Mesenchymal stem cell (in vitro differentiated cells and primary cell): ENCODE measurements at regions not wholly inside any gene's neighbourhood (a gene's known extent, or its start where the extent isn't known, plus 50 kb on each side); places are given as distances from the start of the nearest gene placed in this dataset.
A peak's percentile ranks its signal among the peaks of the same experiment; 100 is the strongest.

Experiments
- DNase-seq: peaks from one replicate; pipeline ENCODE4 v3.0.0-alpha.2; 2013
- H2AFZ ChIP-seq: one replicate; pipeline ENCODE4 v1.6.1; 2013; ENCODE audit warnings: low read depth, mild to moderate bottlenecking, control low read depth, inconsistent platforms, low read length, moderate library complexity
- H2AK5ac ChIP-seq: 2 replicates; pipeline ENCODE4 v1.6.1; 2013; ENCODE audit warnings: low read length, moderate library complexity, mild to moderate bottlenecking, inconsistent platforms; ENCODE audit not compliant: severe bottlenecking
- H2BK120ac ChIP-seq: one replicate; pipeline ENCODE4 v1.6.1; 2013; ENCODE audit warnings: low read depth, mild to moderate bottlenecking, inconsistent platforms, low read length, moderate library complexity
- H2BK12ac ChIP-seq, 2 experiments: one replicate each; pipeline ENCODE4 v1.6.1; 2013; ENCODE audit warnings: inconsistent platforms in 2 of 2, low read length in 2 of 2, mild to moderate bottlenecking in 2 of 2, moderate library complexity in 2 of 2, control low read depth in 1 of 2
- H2BK15ac ChIP-seq: one replicate; pipeline ENCODE4 v1.6.1; 2013; ENCODE audit warnings: mild to moderate bottlenecking, low read depth, inconsistent platforms; ENCODE audit not compliant: poor library complexity, severe bottlenecking
- H2BK5ac ChIP-seq: 2 replicates; pipeline ENCODE4 v1.6.1; 2013; ENCODE audit warnings: low read depth, mild to moderate bottlenecking, low read length, control low read depth, inconsistent platforms; ENCODE audit not compliant: poor library complexity, severe bottlenecking
- H3K14ac ChIP-seq, 2 experiments: one replicate each; pipeline ENCODE4 v1.6.1; 2013; ENCODE audit warnings: inconsistent platforms in 2 of 2, low read length in 2 of 2, control low read depth in 1 of 2, mild to moderate bottlenecking in 1 of 2, moderate library complexity in 1 of 2
- H3K18ac ChIP-seq, 2 experiments: one replicate each; pipeline ENCODE4 v1.6.1; 2013; ENCODE audit warnings: inconsistent platforms in 2 of 2, low read length in 2 of 2, control low read depth in 1 of 2, low read depth in 1 of 2, mild to moderate bottlenecking in 1 of 2
- H3K23ac ChIP-seq, 2 experiments: one replicate each; pipeline ENCODE4 v1.6.1; 2013; ENCODE audit warnings: inconsistent platforms in 2 of 2, low read length in 2 of 2, mild to moderate bottlenecking in 2 of 2, moderate library complexity in 2 of 2, control low read depth in 1 of 2
- H3K27ac ChIP-seq: 2 replicates; pipeline ENCODE4 v1.5.1; 2013; ENCODE audit warnings: mild to moderate bottlenecking, moderate library complexity, low read length, control low read depth, inconsistent platforms; ENCODE audit not compliant: poor library complexity, severe bottlenecking
- H3K27me3 ChIP-seq, 2 experiments: 2 replicates each; pipeline versions ENCODE4 v1.6.1 to v1.7.0; 2013; ENCODE audit warnings: low read length in 2 of 2, mild to moderate bottlenecking in 2 of 2, moderate library complexity in 2 of 2, control low read depth in 1 of 2, inconsistent platforms in 1 of 2; ENCODE audit not compliant: control insufficient read depth in 1 of 2, insufficient read depth in 1 of 2
- H3K36me3 ChIP-seq, 2 experiments: 2 replicates each; pipeline versions ENCODE4 v1.6.1 to v1.7.0; 2013; ENCODE audit warnings: low read length in 2 of 2, control low read depth in 1 of 2, inconsistent platforms in 1 of 2, low read depth in 1 of 2, mild to moderate bottlenecking in 1 of 2; ENCODE audit not compliant: insufficient read depth in 2 of 2, control insufficient read depth in 1 of 2
- H3K4ac ChIP-seq, 2 experiments: one replicate each; pipeline ENCODE4 v1.6.1; 2013; ENCODE audit warnings: inconsistent platforms in 2 of 2, low read length in 2 of 2, mild to moderate bottlenecking in 2 of 2, moderate library complexity in 2 of 2, control low read depth in 1 of 2, low read depth in 1 of 2
- H3K4me1 ChIP-seq: 2 replicates; pipeline ENCODE4 v1.6.1; 2013; ENCODE audit warnings: low read depth, low read length, control low read depth; ENCODE audit not compliant: control insufficient read depth, insufficient read depth
- H3K4me2 ChIP-seq: 2 replicates; pipeline ENCODE4 v1.6.1; 2013; ENCODE audit warnings: low read length, mild to moderate bottlenecking, inconsistent platforms; ENCODE audit not compliant: poor library complexity, severe bottlenecking
- H3K4me3 ChIP-seq, 2 experiments: 2 replicates each; pipeline versions ENCODE4 v1.5.1 to v1.7.0; 2013; ENCODE audit warnings: low read length in 2 of 2, mild to moderate bottlenecking in 2 of 2, control low read depth in 1 of 2, low read depth in 1 of 2; ENCODE audit not compliant: insufficient read depth in 1 of 2
- H3K79me1 ChIP-seq: replicated peaks from 2 replicates; pipeline ENCODE4 v1.6.1; 2013; ENCODE audit warnings: mild to moderate bottlenecking, control low read depth, low read length, inconsistent platforms; ENCODE audit not compliant: poor library complexity, severe bottlenecking
- H3K9ac ChIP-seq: 2 replicates; pipeline ENCODE4 v1.7.0; 2013; ENCODE audit warnings: mild to moderate bottlenecking, low read length, moderate library complexity
- H3K9me3 ChIP-seq: 2 replicates; pipeline ENCODE4 v1.7.0; 2013; ENCODE audit warnings: mild to moderate bottlenecking, low read length; ENCODE audit not compliant: control insufficient read depth
- H4K8ac ChIP-seq: one replicate; pipeline ENCODE4 v1.6.1; 2013; ENCODE audit warnings: inconsistent platforms, mild to moderate bottlenecking, low read length, moderate library complexity
- H4K91ac ChIP-seq: one replicate; pipeline ENCODE4 v1.6.1; 2013; ENCODE audit warnings: mild to moderate bottlenecking, low read length, inconsistent platforms
- WGBS: methylation state at CpG from one replicate; pipeline ENCODE4 v1.1.7; 2013; ENCODE audit warnings: mixed read lengths; 5-methylcytosine and 5-hydroxymethylcytosine counted together

GRCh38 chr2:236851187-236851586, 234.5 kb upstream of the COPS8 start:
- Histone ChIP-seq H2BK120ac (no peak overlapping the region), H3K14ac (no peak overlapping the region), H3K4me1 (no peaks in the 10 kb centered on the region), H3K4ac (no peak overlapping the region), H2AFZ (no peak overlapping the region), H3K27ac (no peak overlapping the region), H3K23ac (no peak overlapping the region), H3K18ac (no peak overlapping the region), H3K36me3 (no peaks in the 10 kb centered on the region), H3K4me2 (no peak overlapping the region), H3K9me3 (no peaks in the 10 kb centered on the region), H2BK15ac (no peak overlapping the region), H4K91ac (no peak overlapping the region), H3K4me3 (no peak overlapping the region), H2BK12ac (no peak overlapping the region), H4K8ac (no peak overlapping the region), H3K9ac (no peak overlapping the region), H2BK5ac (no peak overlapping the region), H2AK5ac (no peak overlapping the region), H3K27me3 (peaks cover 0 to 13% of the 10 kb centered on the region in 2 experiments), H3K79me1 (no peaks in the 10 kb centered on the region)
- DNase-seq: no peak
- 88% methylated on average over 2 of the region's 3 CpGs for WGBS

GRCh38 chr2:236852100-236852976, 233.4 kb upstream of the COPS8 start:
- Histone ChIP-seq H3K4ac (no peak overlapping the region), H3K27ac (no peak overlapping the region), H2BK12ac (peak overlapping the region in 1 of 2 experiments; percentile 46), H2BK120ac (no peak overlapping the region), H4K8ac (no peak overlapping the region), H4K91ac (no peak overlapping the region), H3K14ac (no peak overlapping the region), H3K9me3 (no peaks in the 10 kb centered on the region), H3K79me1 (no peaks in the 10 kb centered on the region), H2BK5ac (no peak overlapping the region), H3K4me3 (peak overlapping the region in 1 of 2 experiments; percentile 11), H3K4me2 (no peak overlapping the region), H2AK5ac (no peak overlapping the region), H3K9ac (no peak overlapping the region), H2BK15ac (no peak overlapping the region), H3K4me1 (no peaks in the 10 kb centered on the region), H3K23ac (no peak overlapping the region), H3K27me3 (peaks cover 1 to 9% of the 10 kb centered on the region in 2 experiments), H3K18ac (no peak overlapping the region), H2AFZ (no peak overlapping the region), H3K36me3 (no peaks in the 10 kb centered on the region)
- WGBS: 82% methylated on average over 16 of the region's 17 CpGs
- DNase-seq: no peak

GRCh38 chr2:236852977-236853374, 232.7 kb upstream of the COPS8 start:
- Histone ChIP-seq H3K4ac (no peak overlapping the region), H2BK120ac (no peak overlapping the region), H2BK5ac (no peak overlapping the region), H3K4me1 (no peaks in the 10 kb centered on the region), H3K9me3 (no peaks in the 10 kb centered on the region), H2BK12ac (no peak overlapping the region), H4K8ac (no peak overlapping the region), H3K4me2 (no peak overlapping the region), H3K18ac (no peak overlapping the region), H3K9ac (no peak overlapping the region), H3K4me3 (no peak overlapping the region), H3K23ac (no peak overlapping the region), H3K27ac (no peak overlapping the region), H3K36me3 (no peaks in the 10 kb centered on the region), H2AK5ac (no peak overlapping the region), H2BK15ac (no peak overlapping the region), H3K79me1 (no peaks in the 10 kb centered on the region), H3K14ac (no peak overlapping the region), H3K27me3 (peaks cover 6 to 7% of the 10 kb centered on the region in 2 experiments), H4K91ac (no peak overlapping the region), H2AFZ (no peak overlapping the region)
- peak; percentile 36 for DNase-seq
- WGBS: 97% methylated on average over 6 of the region's 6 CpGs

GRCh38 chr2:236853585-236854051, 232.1 kb upstream of the COPS8 start:
- WGBS: 62% methylated on average over 12 of the region's 13 CpGs
- Histone ChIP-seq H2BK5ac (no peak overlapping the region), H3K27ac (no peak overlapping the region), H2BK15ac (peak overlapping the region; percentile 36), H3K27me3 (peaks cover 6 to 10% of the 10 kb centered on the region in 2 experiments), H3K23ac (no peak overlapping the region), H2AK5ac (no peak overlapping the region), H3K79me1 (no peaks in the 10 kb centered on the region), H3K9me3 (no peaks in the 10 kb centered on the region), H2BK120ac (no peak overlapping the region), H4K8ac (peak overlapping the region; percentile 80), H3K4me2 (no peak overlapping the region), H2AFZ (no peak overlapping the region), H3K9ac (no peak overlapping the region), H4K91ac (no peak overlapping the region), H3K14ac (no peak overlapping the region), H3K4ac (peak overlapping the region in 1 of 2 experiments; percentile 68), H3K18ac (peak overlapping the region in 1 of 2 experiments; percentile 41), H3K4me3 (no peak overlapping the region), H3K36me3 (no peaks in the 10 kb centered on the region), H3K4me1 (no peaks in the 10 kb centered on the region), H2BK12ac (peak overlapping the region in 1 of 2 experiments; percentile 55)
- no peak for DNase-seq
